GM21423 (cell line): ENCODE measurements at regions not wholly inside any gene's neighbourhood (a gene's known extent, or its start where the extent isn't known, plus 50 kb on each side); places are given as distances from the start of the nearest gene placed in this dataset.
"Not testable (repeated sequence)": the region's sequence is repeated elsewhere in the genome, so short reads cannot be mapped to it uniquely, and the experiment has no call there.

Source experiments
- ATAC-seq: cut with Tn5 transposase; IDR thresholded peaks from one replicate; pipeline ENCODE4 v1.9.1; 2021; ENCODE audit warnings: mild to moderate bottlenecking, moderate library complexity; ENCODE audit not compliant: unreplicated experiment

GRCh38 chr18:104264-104663 is 54.1 kb upstream of the USP14 start:
- not testable (repeated sequence) for ATAC-seq

- not testable (repeated sequence) for ATAC-seq
These were observed 53.0 kb upstream of the USP14 start for GRCh38 chr18:105161-106053.

GRCh38 chr18:106054-106851 is 52.1 kb upstream of the USP14 start:
- not testable (repeated sequence) for ATAC-seq

- not testable (repeated sequence) for ATAC-seq
These were observed 51.4 kb upstream of the USP14 start for GRCh38 chr18:106868-107384.

- ATAC-seq: not testable (repeated sequence)
These were observed 50.9 kb upstream of the USP14 start for GRCh38 chr18:107464-107863.

GRCh38 chr18:107947-108664 is 50.3 kb upstream of the USP14 start:
- peak; percentile 40 for ATAC-seq
